B cell (primary cell): ENCODE measurements at regions not wholly inside any gene's neighbourhood (a gene's known extent, or its start where the extent isn't known, plus 50 kb on each side); places are given as distances from the start of the nearest gene placed in this dataset.

Experiments
- ATAC-seq: fragments of 200-7000 bp; cut with Tn5 transposase; one replicate; pipeline ENCODE4 v1.10.0; 2021; ENCODE audit warnings: low read depth, mild to moderate bottlenecking, moderate number of reproducible peaks, moderate library complexity
- CTCF ChIA-PET: fragments of 350-600 bp; sonication (Branson Sonifier 250); formaldehyde crosslinking; loops from one replicate; lab custom pipeline; 2021; ENCODE audit warnings: antibody characterized with exemption, inconsistent platforms; lab: Charles Lee
- POLR2A ChIA-PET: fragments of 350-600 bp; sonication (Branson Sonifier 250); formaldehyde crosslinking; loops from one replicate; lab custom pipeline; 2021; ENCODE audit warnings: antibody characterized with exemption; lab: Charles Lee
- DNase-seq: peaks from one replicate; pipeline ENCODE4 v3.0.0; 2013
- H2AFZ ChIP-seq: 2 replicates; pipeline ENCODE4 v1.6.1; 2012; ENCODE audit warnings: mild to moderate bottlenecking, low read depth, low read length; ENCODE audit not compliant: insufficient read depth, poor library complexity, severe bottlenecking
- H3K27ac ChIP-seq, 2 donors: 1 replicate in 1 of 2; 2 replicates in 1 of 2; pipeline ENCODE4 v1.5.1; 2012 to 2013; ENCODE audit warnings: low read length in 2 of 2, mild to moderate bottlenecking in 2 of 2, moderate library complexity in 1 of 2
- H3K27me3 ChIP-seq, 4 experiments: fragments of 200-600 bp in 1 of 4; sonication (generic) in 1 of 4; replicated peaks in 1 of 4; 1 replicate in 2 of 4; 2 replicates in 2 of 4; pipeline versions ENCODE4 v1.6.1 to v1.7.0; 2013 to 2016; ENCODE audit warnings: low read length in 3 of 4, mild to moderate bottlenecking in 2 of 4, mixed read lengths in 1 of 4, moderate library complexity in 1 of 4; ENCODE audit not compliant: insufficient read depth in 4 of 4, control insufficient read depth in 3 of 4; ENCODE audit errors: control extremely low read depth in 1 of 4
- H3K36me3 ChIP-seq, 2 experiments: replicated peaks in 1 of 2; 1 replicate in 1 of 2; 2 replicates in 1 of 2; pipeline versions ENCODE4 v1.6.1 to v1.7.1; 2013; ENCODE audit warnings: low read length in 1 of 2; ENCODE audit not compliant: insufficient read depth in 2 of 2, control insufficient read depth in 1 of 2; ENCODE audit errors: control extremely low read depth in 1 of 2, extremely low read depth in 1 of 2
- H3K4me1 ChIP-seq, 2 donors: fragments of 200-600 bp in 1 of 2; sonication (generic) in 1 of 2; 1 replicate in 1 of 2; 2 replicates in 1 of 2; pipeline versions ENCODE4 v1.5.1 to v1.6.1; 2013 to 2017; ENCODE audit warnings: low read length in 2 of 2; ENCODE audit not compliant: control insufficient read depth in 2 of 2, insufficient read depth in 2 of 2
- H3K4me2 ChIP-seq: replicated peaks from 2 replicates; pipeline ENCODE3; 2012; ENCODE audit warnings: mild to moderate bottlenecking, low read depth, low read length; ENCODE audit not compliant: poor library complexity, severe bottlenecking
- H3K4me3 ChIP-seq, 5 experiments: fragments of 200-600 bp in 1 of 5; sonication (generic) in 1 of 5; 1 replicate in 3 of 5; 2 replicates in 2 of 5; pipeline versions ENCODE4 v1.5.1 to v1.7.0; 2011 to 2016; ENCODE audit warnings: low read length in 4 of 5, mild to moderate bottlenecking in 4 of 5, low read depth in 2 of 5, control low read depth in 1 of 5, moderate library complexity in 1 of 5; ENCODE audit not compliant: insufficient read depth in 1 of 5; ENCODE audit errors: control extremely low read depth in 1 of 5, extremely low read depth in 1 of 5
- H3K79me2 ChIP-seq: fragments of 200-600 bp; sonication (generic); one replicate; pipeline ENCODE4 v1.6.0; 2016; ENCODE audit warnings: low read length; ENCODE audit not compliant: control insufficient read depth, insufficient read depth
- H3K9ac ChIP-seq: fragments of 200-600 bp; sonication (generic); 2 replicates; pipeline ENCODE4 v1.6.1; 2017; ENCODE audit warnings: mild to moderate bottlenecking, low read length, moderate library complexity
- H3K9me3 ChIP-seq, 3 donors: one replicate each; pipeline versions ENCODE4 v1.6.1 to v1.7.1; 2013; ENCODE audit warnings: low read length in 2 of 3; ENCODE audit not compliant: control insufficient read depth in 2 of 3, insufficient read depth in 1 of 3; ENCODE audit errors: control extremely low read depth in 1 of 3
- H4K20me1 ChIP-seq: 2 replicates; pipeline ENCODE4 v1.6.0; 2012; ENCODE audit warnings: mild to moderate bottlenecking, low read length; ENCODE audit not compliant: insufficient read depth, control insufficient read depth, poor library complexity, severe bottlenecking
- H3K27ac Mint-ChIP-seq: one replicate; pipeline ENCODE4 v1.8.0; 2021; ENCODE audit warnings: mixed read lengths
- H3K27me3 Mint-ChIP-seq: one replicate; pipeline ENCODE4 v1.8.0; 2021; ENCODE audit warnings: mixed read lengths
- H3K4me1 Mint-ChIP-seq: one replicate; pipeline ENCODE4 v1.8.0; 2021; ENCODE audit warnings: mixed read lengths
- H3K4me3 Mint-ChIP-seq: one replicate; pipeline ENCODE4 v1.8.0; 2021; ENCODE audit warnings: mixed read lengths
- H3K9me3 Mint-ChIP-seq: one replicate; pipeline ENCODE4 v1.8.0; 2022; ENCODE audit warnings: mixed read lengths; ENCODE audit not compliant: insufficient read depth
- CTCF ChIP-seq: fragments of 200-600 bp; IDR thresholded peaks from one replicate; pipeline ENCODE4 v1.8.0; 2022; ENCODE audit warnings: antibody characterized with exemption, mild to moderate bottlenecking
- EZH2 ChIP-seq: IDR thresholded peaks from 2 replicates; pipeline ENCODE4 v1.6.1; 2012; ENCODE audit warnings: borderline replicate concordance, low read depth, mild to moderate bottlenecking, moderate library complexity, low read length; ENCODE audit not compliant: insufficient read depth, poor library complexity, severe bottlenecking
- WGBS: methylation state at CpG from one replicate; pipeline ENCODE4 v1.1.5; 2013; ENCODE audit warnings: missing lambda C conversion rate; ENCODE audit not compliant: insufficient coverage; 5-methylcytosine and 5-hydroxymethylcytosine counted together
- intact Hi-C: fragments of 100-400 bp; cut with micrococcal nuclease; formaldehyde crosslinking; loops from one replicate; pipeline ENCODE4 v1.10.0; 2022

GRCh38 chr6:134627707-134628106 is 309.8 kb upstream of the SGK1 start:
- intact Hi-C loops, result no loop called here
- TF ChIP-seq EZH2, result no peak
- no peak for TF ChIP-seq CTCF
- Histone ChIP-seq H3K36me3 (no peaks in the 10 kb centered on the region), H3K4me2 (no peak overlapping the region), H3K4me1 (peaks cover 9 to 16% of the 10 kb centered on the region in 2 donors), H2AFZ (no peak overlapping the region), H3K27ac (no peak overlapping the region), H3K79me2 (no peaks in the 10 kb centered on the region), H3K9me3 (no peaks in the 10 kb centered on the region), H3K9ac (no peak overlapping the region), H3K27me3 (peaks cover 0 to 3% (median 0%) of the 10 kb centered on the region in 4 experiments), H3K4me3 (no peak overlapping the region), H4K20me1 (no peaks in the 10 kb centered on the region)
- Mint-ChIP-seq H3K27me3 (peaks cover 5% of the 10 kb centered on the region), H3K27ac (no peak overlapping the region), H3K9me3 (no peaks in the 10 kb centered on the region), H3K4me3 (no peak overlapping the region), H3K4me1 (peaks cover 17% of the 10 kb centered on the region)
- CTCF ChIA-PET, result interaction anchor here (0.6 to 2.4 kb wide), 5 partner anchors 9 to 454 kb away, joined by 3 to 14 read pairs (median 6); no protein-coding TSS in a partner anchor
- no CpG with 5 or more reads among the region's 4 CpGs for WGBS
- ATAC-seq (no peak), DNase-seq (no peak)
- POLR2A ChIA-PET, result no interaction called here

GRCh38 chr6:134626589-134626988 is 308.7 kb upstream of the SGK1 start:
- H3K79me2 ChIP-seq, result no peaks in the 10 kb centered on the region
- ChIA-PET CTCF (interaction anchor here (1.1 kb wide), 1 partner anchor 14 kb away, joined by 6 read pairs; no protein-coding TSS in a partner anchor), POLR2A (no interaction called here)
- no peaks in the 10 kb centered on the region for H3K9me3 ChIP-seq
- H3K27me3 Mint-ChIP-seq, result peaks cover 3% of the 10 kb centered on the region
- H3K4me1 Mint-ChIP-seq, result peaks cover 14% of the 10 kb centered on the region
- DNase-seq, result no peak
- intact Hi-C loops, result no loop called here
- H2AFZ ChIP-seq, result no peak overlapping the region
- no peak overlapping the region for H3K27ac Mint-ChIP-seq
- no peak overlapping the region for H3K4me2 ChIP-seq
- no peak overlapping the region for H3K9ac ChIP-seq
- no peaks in the 10 kb centered on the region for H3K27me3 ChIP-seq
- no peaks in the 10 kb centered on the region for H3K9me3 Mint-ChIP-seq
- ATAC-seq, result no peak
- H3K36me3 ChIP-seq, result no peaks in the 10 kb centered on the region
- peaks cover 9 to 12% of the 10 kb centered on the region in 2 donors for H3K4me1 ChIP-seq
- 86% methylated on average over 2 of the region's 2 CpGs for WGBS
- no peak overlapping the region for H3K4me3 ChIP-seq
- no peaks in the 10 kb centered on the region for H4K20me1 ChIP-seq
- H3K27ac ChIP-seq, result no peak overlapping the region
- TF ChIP-seq EZH2, result no peak
- TF ChIP-seq CTCF, result no peak
- no peak overlapping the region for H3K4me3 Mint-ChIP-seq
